HepG2 (cell line): ENCODE measurements at regions not wholly inside any gene's neighbourhood (a gene's known extent, or its start where the extent isn't known, plus 50 kb on each side); places are given as distances from the start of the nearest gene placed in this dataset.

Source experiments
- ATAC-seq: fragments of 200-7000 bp; cut with Tn5 transposase; 3 replicates; pipeline ENCODE4 v1.9.1; 2020; ENCODE audit warnings: mild to moderate bottlenecking, moderate library complexity
- BruUV-seq: library from RNA; stranded (reverse); fragments of 400-500 nt; replicated peaks from 2 replicates; lab custom pipeline; 2021; lab: Mats Ljungman, UMichigan
- CTCF ChIA-PET: fragments of 300-600 bp; formaldehyde crosslinking; extraction: SDS; loops from one replicate; lab custom pipeline; 2021; ENCODE audit warnings: low total read pairs, inconsistent platforms, low intra/inter-chr PET ratio; lab: Yijun Ruan, JAX
- POLR2A ChIA-PET: fragments of 350-600 bp; sonication (Branson Sonifier 250); formaldehyde crosslinking; loops from one replicate; lab custom pipeline; 2020; ENCODE audit warnings: antibody characterized with exemption, inconsistent platforms; lab: Yijun Ruan, JAX
- DNase-seq: peaks from one replicate; pipeline ENCODE4 v3.0.0-alpha.2; 2015; ENCODE audit warnings: low spot score
- FAIRE-seq: peaks from 3 replicates; lab custom pipeline; 2011; peaks lifted over from hg19 to GRCh38; lab: Jason Lieb, UNC
- H2AFZ ChIP-seq: one replicate; pipeline ENCODE4 v1.6.1; 2011; ENCODE audit warnings: low read length, inconsistent platforms
- H3K27ac ChIP-seq: fragments of 300-600 bp; 3 replicates; pipeline ENCODE4 v1.8.0; 2011; ENCODE audit warnings: mixed run types, mild to moderate bottlenecking, mixed read lengths, low read length, inconsistent platforms; ENCODE audit not compliant: insufficient read depth; ENCODE audit errors: extremely low read length
- H3K27me3 ChIP-seq, 2 experiments: fragments of 200-600 bp in 1 of 2; 2 replicates in 1 of 2; 3 replicates in 1 of 2; pipeline versions ENCODE4 v1.6.0 to v1.8.0; 2011; ENCODE audit warnings: low read length in 2 of 2, mild to moderate bottlenecking in 2 of 2, moderate library complexity in 2 of 2, inconsistent platforms in 1 of 2; ENCODE audit not compliant: insufficient read depth in 2 of 2, control insufficient read depth in 1 of 2
- H3K36me3 ChIP-seq, 2 experiments: fragments of 200-600 bp in 1 of 2; replicated peaks in 1 of 2; 2 replicates in 1 of 2; 3 replicates in 1 of 2; pipeline versions ENCODE4 v1.5.1 to v1.8.0; 2011; ENCODE audit warnings: low read length in 2 of 2, inconsistent platforms in 1 of 2; ENCODE audit not compliant: insufficient read depth in 2 of 2, control insufficient read depth in 1 of 2
- H3K4me1 ChIP-seq: 2 replicates; pipeline ENCODE4 v1.5.1; 2012; ENCODE audit warnings: low read length, inconsistent platforms; ENCODE audit not compliant: insufficient read depth
- H3K4me2 ChIP-seq: 2 replicates; pipeline ENCODE4 v1.6.0; 2011; ENCODE audit warnings: low read depth, low read length, inconsistent platforms
- H3K4me3 ChIP-seq, 3 experiments: fragments of 200-600 bp in 1 of 3; sonication (generic), shearing (Covaris generic) in 1 of 3; replicated peaks in 1 of 3; 2 replicates each; pipeline ENCODE4 v1.5.1; 2011 to 2016; ENCODE audit warnings: low read length in 3 of 3, inconsistent platforms in 2 of 3, low read depth in 2 of 3, mild to moderate bottlenecking in 2 of 3, control low read depth in 1 of 3, mixed read lengths in 1 of 3; ENCODE audit not compliant: insufficient read depth in 1 of 3
- H3K79me2 ChIP-seq: one replicate; pipeline ENCODE4 v1.6.1; 2011; ENCODE audit warnings: low read length, inconsistent platforms; ENCODE audit not compliant: insufficient read depth
- H3K9ac ChIP-seq: 2 replicates; pipeline ENCODE4 v1.6.0; 2011; ENCODE audit warnings: mild to moderate bottlenecking, low read depth, low read length, inconsistent platforms; ENCODE audit not compliant: insufficient read depth
- H3K9me3 ChIP-seq: 2 replicates; pipeline ENCODE4 v1.5.1; 2012; ENCODE audit warnings: mild to moderate bottlenecking, low read length
- H4K20me1 ChIP-seq: 2 replicates; pipeline ENCODE4 v1.6.0; 2011; ENCODE audit warnings: inconsistent platforms, mild to moderate bottlenecking, low read length, moderate library complexity; ENCODE audit not compliant: insufficient read depth
- FOXJ3 ChIP-seq: sonication (generic); formaldehyde crosslinking; IDR thresholded peaks from 2 replicates; pipeline ENCODE4 v1.4.0; 2020; ENCODE audit warnings: missing genetic modification reagents, mild to moderate bottlenecking, borderline replicate concordance
- FOXK2 ChIP-seq: fragments of 450-650 bp; IDR thresholded peaks from 2 replicates; pipeline ENCODE4 v1.6.1; 2016
- GFI1 ChIP-seq: sonication (generic); formaldehyde crosslinking; IDR thresholded peaks from 2 replicates; pipeline ENCODE4 v1.5.0; 2020; ENCODE audit warnings: missing genetic modification reagents, mild to moderate bottlenecking, borderline replicate concordance
- HIC2 ChIP-seq: sonication (generic); formaldehyde crosslinking; IDR thresholded peaks from 2 replicates; pipeline ENCODE4 v1.9.0; 2022; ENCODE audit warnings: low read depth, missing genetic modification reagents
- ISX ChIP-seq: sonication (generic); formaldehyde crosslinking; conservative IDR thresholded peaks from 2 replicates; pipeline ENCODE4 v1.5.0; 2020; ENCODE audit warnings: missing genetic modification reagents
- KAT8 ChIP-seq: IDR thresholded peaks from 2 replicates; pipeline ENCODE4 v1.6.1; 2016; ENCODE audit warnings: missing genetic modification reagents, missing compliant biosample characterization
- MEIS1 ChIP-seq: sonication (generic); formaldehyde crosslinking; IDR thresholded peaks from 2 replicates; pipeline ENCODE4 v1.9.0; 2021; ENCODE audit warnings: mild to moderate bottlenecking, missing genetic modification reagents, moderate library complexity, borderline replicate concordance
- MTA1 ChIP-seq: sonication (generic); formaldehyde crosslinking; IDR thresholded peaks from 2 replicates; pipeline ENCODE4 v1.4.0; 2020; ENCODE audit warnings: missing genetic modification reagents, mild to moderate bottlenecking, borderline replicate concordance
- NFE2 ChIP-seq: sonication (generic); formaldehyde crosslinking; IDR thresholded peaks from 2 replicates; pipeline ENCODE4 v1.4.0; 2020; ENCODE audit warnings: missing genetic modification reagents
- PCBP1 ChIP-seq: fragments of 200-400 bp; formaldehyde crosslinking; IDR thresholded peaks from 2 replicates; pipeline ENCODE4 v1.6.1; 2017; ENCODE audit warnings: mild to moderate bottlenecking, low read depth, low read length, borderline replicate concordance
- PREB ChIP-seq: sonication (generic); formaldehyde crosslinking; IDR thresholded peaks from 2 replicates; pipeline ENCODE4 v1.4.0; 2020; ENCODE audit warnings: missing genetic modification reagents
- THAP7 ChIP-seq: sonication (generic); formaldehyde crosslinking; IDR thresholded peaks from 2 replicates; pipeline ENCODE4 v1.8.1; 2023; ENCODE audit warnings: mild to moderate bottlenecking, missing genetic modification reagents
- XBP1 ChIP-seq: sonication (generic); formaldehyde crosslinking; IDR thresholded peaks from 2 replicates; pipeline ENCODE4 v1.5.0; 2020; ENCODE audit warnings: missing genetic modification reagents
- ZMAT3 ChIP-seq: sonication (generic); formaldehyde crosslinking; conservative IDR thresholded peaks from 2 replicates; pipeline ENCODE4 v1.7.0; 2021; ENCODE audit warnings: missing genetic modification reagents
- ZNF18 ChIP-seq: sonication (generic); formaldehyde crosslinking; IDR thresholded peaks from 2 replicates; pipeline ENCODE4 v1.8.0; 2022; ENCODE audit warnings: mild to moderate bottlenecking, missing genetic modification reagents; ENCODE audit not compliant: insufficient replicate concordance
- ZNF841 ChIP-seq: sonication (generic); formaldehyde crosslinking; IDR thresholded peaks from 2 replicates; pipeline ENCODE4 v1.8.1; 2023; ENCODE audit warnings: missing genetic modification reagents, borderline replicate concordance
- ZNF891 ChIP-seq: sonication (generic); formaldehyde crosslinking; IDR thresholded peaks from 2 replicates; pipeline ENCODE4 v1.5.0; 2020; ENCODE audit warnings: mild to moderate bottlenecking, missing genetic modification reagents
- WGBS: methylation state at CpG from one replicate; pipeline ENCODE4 v1.1.6; 2017; ENCODE audit warnings: low lambda C conversion rate; 5-methylcytosine and 5-hydroxymethylcytosine counted together
- in situ Hi-C: cut with HindIII; loops from 2 replicates; pipeline ENCODE4 v1.10.0; 2017; ENCODE audit warnings: low pct_unique_long_range_greater_than_20kb; ENCODE audit not compliant: extremely low pct_ligation_motif_present
- intact Hi-C: fragments of 100-400 bp; cut with micrococcal nuclease; formaldehyde crosslinking; loops from one replicate; pipeline ENCODE4 v1.10.0; 2022; ENCODE audit not compliant: unreplicated experiment

- FAIRE-seq, result no peak
- Histone ChIP-seq H3K27me3 (peaks cover 0 to 18% of the 10 kb centered on the region in 2 experiments; a peak in 2 of 5 replicates), H3K4me1 (no peaks in the 10 kb centered on the region), H3K9ac (no peak overlapping the region)
- TF ChIP-seq FOXK2 (no peak), ZMAT3 (CRISPR knock-in tag) (no peak), MTA1 (CRISPR knock-in tag) (no peak), XBP1 (no peak), THAP7 (CRISPR knock-in tag) (no peak), PCBP1 (no peak), NFE2 (CRISPR knock-in tag) (no peak), PREB (no peak), FOXJ3 (CRISPR knock-in tag) (no peak), HIC2 (CRISPR knock-in tag) (no peak), ZNF18 (CRISPR knock-in tag) (no peak), ZNF891 (CRISPR knock-in tag) (no peak), MEIS1 (CRISPR knock-in tag) (no peak), KAT8 (CRISPR knock-in tag) (no peak), ZNF841 (CRISPR knock-in tag) (no peak), GFI1 (no peak), ISX (CRISPR knock-in tag) (no peak)
- TF ChIP-seq, all 625 proteins: peak for 0
- POLR2A ChIA-PET, result no interaction called here
- ATAC-seq (no peak), DNase-seq (no peak)
- Histone ChIP-seq H3K4me2 (no peak overlapping the region), H3K27ac (no peak overlapping the region), H2AFZ (no peak overlapping the region), H3K4me3 (no peak overlapping the region), H4K20me1 (no peaks in the 10 kb centered on the region), H3K79me2 (no peaks in the 10 kb centered on the region), H3K9me3 (no peaks in the 10 kb centered on the region), H3K36me3 (no peaks in the 10 kb centered on the region)
- in situ Hi-C loops (no loop called here), intact Hi-C loops (no loop called here)
- WGBS, result 0% methylated on average over 1 of the region's 1 CpG
- BruUV-seq, result no TSS peak
- CTCF ChIA-PET, result no interaction called here
Observed at GRCh38 chr2:235399895-235400294, 93.9 kb upstream of the AGAP1 start.
